ENCODE measurements at regions not wholly inside any gene's neighbourhood (a gene's known extent, or its start where the extent isn't known, plus 50 kb on each side); places are given as distances from the start of the nearest gene placed in this dataset.

GRCh38 chr10:59432207-59432900 is 70.0 kb upstream of the FAM13C start:
- TF ChIP-seq CTCF (IDR thresholded peaks at IDR 0.05; ENCODE audit: low read length) (no peak), EZH2phosphoT487 (IDR thresholded peaks at IDR 0.05; ENCODE audit: low read length) (no peak)

Data from MM.1S (cell line).